ENCODE measurements at regions not wholly inside any gene's neighbourhood (a gene's known extent, or its start where the extent isn't known, plus 50 kb on each side); places are given as distances from the start of the nearest gene placed in this dataset.

GRCh38 chr10:85444868-85445267 lies 921.7 kb downstream of the GRID1 start:
- DNase-seq (ENCODE audit: low read depth), result no peak
- H3K4me1 Mint-ChIP-seq (ENCODE audit: low read depth, unreplicated experiment), result peaks cover 8% of the 10 kb centered on the region

GRCh38 chr10:85445702-85446101 lies 920.9 kb downstream of the GRID1 start:
- TF ChIP-seq EZH2 (IDR thresholded peaks at IDR 0.05; ENCODE audit: insufficient read depth, low read length) (no peak), CTCF (IDR thresholded peaks at IDR 0.05; ENCODE audit: insufficient read depth, low read depth, low read length) (no peak)
- Histone ChIP-seq H3K36me3 (ENCODE audit: insufficient read depth, low read length) (no peaks in the 10 kb centered on the region), H3K4me2 (ENCODE audit: low read length) (no peak overlapping the region), H3K9me3 (ENCODE audit: insufficient read depth, low read depth, low read length) (peaks cover 4% of the 10 kb centered on the region), H3K4me1 (ENCODE audit: insufficient read depth, low read length) (no peaks in the 10 kb centered on the region), H3K27me3 (ENCODE audit: insufficient read depth, low read length) (no peaks in the 10 kb centered on the region), H3K79me2 (ENCODE audit: insufficient read depth, low read length) (no peaks in the 10 kb centered on the region), H4K20me1 (ENCODE audit: insufficient read depth, low read length) (no peaks in the 10 kb centered on the region), H3K4me3 (ENCODE audit: insufficient read depth, low read depth, low read length) (no peak overlapping the region), H3K27ac (ENCODE audit: low read depth, low read length) (no peak overlapping the region), H2AFZ (ENCODE audit: low read depth, low read length) (no peak overlapping the region), H3K9ac (ENCODE audit: low read length) (no peak overlapping the region)
- Mint-ChIP-seq H3K4me3 (ENCODE audit: unreplicated experiment) (no peak overlapping the region), H3K27me3 (ENCODE audit: low read depth, unreplicated experiment) (no peaks in the 10 kb centered on the region), H3K27ac (ENCODE audit: unreplicated experiment) (no peak overlapping the region), H3K9me3 (ENCODE audit: unreplicated experiment) (peaks cover 3% of the 10 kb centered on the region), H3K36me3 (ENCODE audit: low read depth, unreplicated experiment) (no peaks in the 10 kb centered on the region), H3K4me1 (ENCODE audit: low read depth, unreplicated experiment) (peaks cover 8% of the 10 kb centered on the region)
- no peak for FAIRE-seq
- DNase-seq (ENCODE audit: low read depth), result no peak

More at GRCh38 chr10:85444868-85445267, 921.7 kb downstream of the GRID1 start:
- Histone ChIP-seq H3K4me2 (ENCODE audit: low read length) (no peak overlapping the region), H3K36me3 (ENCODE audit: insufficient read depth, low read length) (no peaks in the 10 kb centered on the region), H3K9ac (ENCODE audit: low read length) (no peak overlapping the region), H4K20me1 (ENCODE audit: insufficient read depth, low read length) (no peaks in the 10 kb centered on the region), H3K27me3 (ENCODE audit: insufficient read depth, low read length) (no peaks in the 10 kb centered on the region), H3K4me3 (ENCODE audit: insufficient read depth, low read depth, low read length) (no peak overlapping the region), H3K79me2 (ENCODE audit: insufficient read depth, low read length) (no peaks in the 10 kb centered on the region), H3K27ac (ENCODE audit: low read depth, low read length) (no peak overlapping the region), H2AFZ (ENCODE audit: low read depth, low read length) (no peak overlapping the region), H3K9me3 (ENCODE audit: insufficient read depth, low read depth, low read length) (peaks cover 4% of the 10 kb centered on the region), H3K4me1 (ENCODE audit: insufficient read depth, low read length) (no peaks in the 10 kb centered on the region)
- Mint-ChIP-seq H3K4me3 (ENCODE audit: unreplicated experiment) (no peak overlapping the region), H3K36me3 (ENCODE audit: low read depth, unreplicated experiment) (no peaks in the 10 kb centered on the region), H3K9me3 (ENCODE audit: unreplicated experiment) (peaks cover 3% of the 10 kb centered on the region), H3K27me3 (ENCODE audit: low read depth, unreplicated experiment) (no peaks in the 10 kb centered on the region), H3K27ac (ENCODE audit: unreplicated experiment) (no peak overlapping the region)
- FAIRE-seq, result no peak
- TF ChIP-seq CTCF (IDR thresholded peaks at IDR 0.05; ENCODE audit: insufficient read depth, low read depth, low read length), result no peak
- no peak for TF ChIP-seq EZH2 (IDR thresholded peaks at IDR 0.05; ENCODE audit: insufficient read depth, low read length)

- Mint-ChIP-seq H3K9me3 (ENCODE audit: unreplicated experiment) (peaks cover 3% of the 10 kb centered on the region), H3K4me1 (ENCODE audit: low read depth, unreplicated experiment) (peaks cover 8% of the 10 kb centered on the region), H3K27ac (ENCODE audit: unreplicated experiment) (no peak overlapping the region), H3K27me3 (ENCODE audit: low read depth, unreplicated experiment) (no peaks in the 10 kb centered on the region), H3K4me3 (ENCODE audit: unreplicated experiment) (no peak overlapping the region), H3K36me3 (ENCODE audit: low read depth, unreplicated experiment) (no peaks in the 10 kb centered on the region)
- Histone ChIP-seq H4K20me1 (ENCODE audit: insufficient read depth, low read length) (no peaks in the 10 kb centered on the region), H3K4me1 (ENCODE audit: insufficient read depth, low read length) (no peaks in the 10 kb centered on the region), H3K9me3 (ENCODE audit: insufficient read depth, low read depth, low read length) (peaks cover 4% of the 10 kb centered on the region), H3K79me2 (ENCODE audit: insufficient read depth, low read length) (no peaks in the 10 kb centered on the region), H3K27me3 (ENCODE audit: insufficient read depth, low read length) (no peaks in the 10 kb centered on the region), H3K27ac (ENCODE audit: low read depth, low read length) (no peak overlapping the region), H3K9ac (ENCODE audit: low read length) (no peak overlapping the region), H2AFZ (ENCODE audit: low read depth, low read length) (no peak overlapping the region), H3K4me2 (ENCODE audit: low read length) (no peak overlapping the region), H3K4me3 (ENCODE audit: insufficient read depth, low read depth, low read length) (no peak overlapping the region), H3K36me3 (ENCODE audit: insufficient read depth, low read length) (no peaks in the 10 kb centered on the region)
- FAIRE-seq (no peak), DNase-seq (ENCODE audit: low read depth) (no peak)
- TF ChIP-seq EZH2 (IDR thresholded peaks at IDR 0.05; ENCODE audit: insufficient read depth, low read length) (no peak), CTCF (IDR thresholded peaks at IDR 0.05; ENCODE audit: insufficient read depth, low read depth, low read length) (no peak)
These were observed 919.8 kb downstream of the GRID1 start for GRCh38 chr10:85446827-85447226.
